Neural cell (in vitro differentiated cells): ENCODE measurements at regions not wholly inside any gene's neighbourhood (a gene's known extent, or its start where the extent isn't known, plus 50 kb on each side); places are given as distances from the start of the nearest gene placed in this dataset.

Experiments
- EP300 ChIP-seq: fragments of 450-650 bp; conservative IDR thresholded peaks from 2 replicates; pipeline ENCODE4 v1.6.1; 2014; ENCODE audit warnings: antibody characterized with exemption, mild to moderate bottlenecking, moderate library complexity; ENCODE audit not compliant: poor library complexity, severe bottlenecking
- EZH2 ChIP-seq: fragments of 200-600, 300-800 bp; shearing (Covaris generic), sonication (generic); IDR thresholded peaks from 2 replicates; pipeline ENCODE4 v1.6.1; 2014; ENCODE audit warnings: antibody characterized with exemption, low read length, borderline replicate concordance, mild to moderate bottlenecking; ENCODE audit not compliant: insufficient read depth, poor library complexity, severe bottlenecking
- POLR2AphosphoS5 ChIP-seq: IDR thresholded peaks from 2 replicates; pipeline ENCODE4 v1.6.1; 2012
- SMC3 ChIP-seq: fragments of 450-650 bp; conservative IDR thresholded peaks from 2 replicates; pipeline ENCODE4 v1.6.1; 2014; ENCODE audit warnings: antibody characterized with exemption, mild to moderate bottlenecking, moderate library complexity; ENCODE audit not compliant: poor library complexity
- TF ChIP-seq, protein P1 (sequence below): fragments of 450-650 bp; IDR thresholded peaks from 2 replicates; pipeline ENCODE4 v1.5.1; 2014; ENCODE audit warnings: antibody characterized with exemption, mild to moderate bottlenecking, moderate library complexity; ENCODE audit not compliant: poor library complexity, severe bottlenecking

- no peak for TF ChIP-seq POLR2AphosphoS5
- TF ChIP-seq, protein P1, sequence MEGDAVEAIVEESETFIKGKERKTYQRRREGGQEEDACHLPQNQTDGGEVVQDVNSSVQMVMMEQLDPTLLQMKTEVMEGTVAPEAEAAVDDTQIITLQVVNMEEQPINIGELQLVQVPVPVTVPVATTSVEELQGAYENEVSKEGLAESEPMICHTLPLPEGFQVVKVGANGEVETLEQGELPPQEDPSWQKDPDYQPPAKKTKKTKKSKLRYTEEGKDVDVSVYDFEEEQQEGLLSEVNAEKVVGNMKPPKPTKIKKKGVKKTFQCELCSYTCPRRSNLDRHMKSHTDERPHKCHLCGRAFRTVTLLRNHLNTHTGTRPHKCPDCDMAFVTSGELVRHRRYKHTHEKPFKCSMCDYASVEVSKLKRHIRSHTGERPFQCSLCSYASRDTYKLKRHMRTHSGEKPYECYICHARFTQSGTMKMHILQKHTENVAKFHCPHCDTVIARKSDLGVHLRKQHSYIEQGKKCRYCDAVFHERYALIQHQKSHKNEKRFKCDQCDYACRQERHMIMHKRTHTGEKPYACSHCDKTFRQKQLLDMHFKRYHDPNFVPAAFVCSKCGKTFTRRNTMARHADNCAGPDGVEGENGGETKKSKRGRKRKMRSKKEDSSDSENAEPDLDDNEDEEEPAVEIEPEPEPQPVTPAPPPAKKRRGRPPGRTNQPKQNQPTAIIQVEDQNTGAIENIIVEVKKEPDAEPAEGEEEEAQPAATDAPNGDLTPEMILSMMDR = no peak
- no peak for TF ChIP-seq SMC3
- TF ChIP-seq EZH2 = no peak
- no peak for TF ChIP-seq EP300
These were observed 823.4 kb upstream of the CHORDC1 start for GRCh38 chr11:91046261-91046660.
